PC-9 (cell line): ENCODE measurements at regions not wholly inside any gene's neighbourhood (a gene's known extent, or its start where the extent isn't known, plus 50 kb on each side); places are given as distances from the start of the nearest gene placed in this dataset.

Source experiments
- CTCF ChIP-seq: fragments of 200-600 bp; sonication (generic); conservative IDR thresholded peaks from 2 replicates; pipeline ENCODE4 v1.6.1; 2017; ENCODE audit warnings: mixed run types, antibody characterized with exemption, mild to moderate bottlenecking, moderate library complexity
- EZH2 ChIP-seq: fragments of 200-600 bp; sonication (generic); IDR thresholded peaks from 2 replicates; pipeline ENCODE4 v1.8.0; 2017; ENCODE audit warnings: antibody characterized with exemption, low read depth

GRCh38 chr1:221396526-221396925 is 345.4 kb downstream of the DUSP10 start:
- TF ChIP-seq EZH2: no peak
- TF ChIP-seq CTCF: no peak
